GM21786 (cell line): ENCODE measurements at regions not wholly inside any gene's neighbourhood (a gene's known extent, or its start where the extent isn't known, plus 50 kb on each side); places are given as distances from the start of the nearest gene placed in this dataset.

Experiments used
- ATAC-seq: cut with Tn5 transposase; IDR thresholded peaks from one replicate; pipeline ENCODE4 v1.9.1; 2021; ENCODE audit not compliant: unreplicated experiment

DNA sequence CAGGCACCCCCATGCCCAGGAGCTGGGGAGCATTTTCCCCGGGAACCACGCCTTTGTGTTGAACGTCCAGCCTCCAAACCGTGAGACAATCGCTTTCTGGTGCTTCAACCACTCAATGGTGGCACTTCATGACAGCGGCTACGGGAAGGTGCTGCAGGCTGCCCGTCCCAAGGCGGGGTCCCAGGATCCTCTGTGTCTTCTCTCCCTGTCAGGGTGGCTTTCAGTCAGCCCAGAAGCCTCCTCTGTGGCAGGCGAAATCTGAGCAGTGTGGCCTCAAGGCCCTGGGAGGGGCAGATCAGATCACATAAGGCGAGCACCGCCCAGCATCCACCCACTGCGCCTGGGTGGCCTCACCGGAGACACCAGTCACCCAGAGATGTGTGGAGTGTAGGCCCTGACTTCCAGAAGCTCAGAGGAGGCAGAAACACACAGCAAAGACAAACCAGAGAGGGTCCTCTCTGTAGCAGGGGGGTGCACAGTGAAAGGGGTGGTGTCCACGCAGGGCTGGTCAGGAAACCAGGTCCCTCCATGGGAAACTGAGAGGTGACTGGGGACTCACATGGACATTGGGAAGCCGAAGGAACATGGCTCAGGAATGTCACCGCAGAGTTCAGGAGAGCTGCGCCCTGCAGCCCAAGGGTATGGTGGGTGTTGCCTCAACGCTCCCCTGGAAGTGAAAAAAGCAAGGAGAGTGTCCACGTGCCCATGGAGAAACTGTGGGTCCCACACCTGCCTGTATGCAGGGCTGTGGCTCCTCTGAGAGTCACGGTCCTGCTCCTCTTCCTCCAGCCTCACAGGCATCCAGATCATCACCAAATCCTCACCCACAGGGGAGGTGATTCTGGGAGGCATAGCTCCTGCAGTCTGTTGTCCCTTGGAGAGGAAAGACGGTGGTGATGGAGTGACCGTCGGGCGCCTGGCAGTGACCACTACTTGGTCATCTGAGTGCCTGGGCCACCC lies 1420.7 kb downstream of the TBC1D22A start:
- ATAC-seq, result no peak

DNA sequence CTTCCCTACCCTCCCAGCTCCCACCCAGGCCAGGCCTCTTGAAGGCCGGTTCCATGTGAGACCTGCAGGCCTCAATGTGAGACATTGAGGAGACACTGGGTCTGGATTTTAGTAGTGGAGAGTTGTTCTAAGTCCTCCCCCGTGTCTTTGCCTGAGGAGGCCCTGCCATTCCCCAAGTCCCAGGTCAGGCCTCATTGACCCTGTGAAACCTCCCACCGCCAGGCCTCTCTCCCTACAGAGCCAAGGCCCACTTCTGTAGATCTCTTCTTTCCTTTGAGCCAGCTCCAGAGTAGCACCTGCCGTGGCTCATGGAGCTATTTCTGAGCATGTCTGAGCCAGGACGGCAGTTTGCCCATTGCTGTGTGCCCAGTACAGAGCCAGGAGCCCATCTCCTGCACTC lies 1419.6 kb downstream of the TBC1D22A start:
- ATAC-seq, result no peak

DNA sequence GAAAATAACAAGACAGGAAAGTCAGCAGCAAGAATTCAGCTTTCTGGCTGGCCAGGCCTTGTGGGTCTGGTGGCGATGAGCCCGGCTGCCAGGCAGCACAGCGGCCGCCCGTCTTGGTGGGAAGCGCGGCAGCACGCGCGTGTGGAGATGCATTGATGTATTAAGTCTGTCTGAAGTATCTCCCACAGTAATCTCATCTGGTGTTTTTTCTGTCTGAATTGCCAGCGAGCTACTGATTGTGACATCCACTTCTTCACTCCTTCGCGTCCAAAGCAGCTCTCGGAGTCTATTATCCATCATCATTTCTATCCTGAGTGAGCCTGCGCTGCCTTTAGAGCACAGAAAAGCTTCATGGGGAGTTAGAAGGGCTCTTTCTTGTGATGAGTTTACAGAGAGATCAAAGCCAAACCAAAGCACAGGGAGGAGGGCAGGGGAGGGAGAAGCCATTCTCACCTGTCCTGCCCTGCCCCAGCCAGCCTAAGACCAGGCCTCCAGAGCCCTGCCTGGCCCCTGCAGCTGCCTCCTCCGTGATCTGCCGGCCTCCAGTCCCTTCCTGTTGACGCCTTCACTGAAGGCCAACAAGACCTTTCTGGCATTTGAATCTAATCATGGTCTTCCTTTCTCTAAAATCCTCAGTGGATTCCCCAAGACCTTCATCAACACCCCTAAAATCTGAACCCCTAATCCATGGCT lies 1419.0 kb downstream of the TBC1D22A start:
- no peak for ATAC-seq

DNA sequence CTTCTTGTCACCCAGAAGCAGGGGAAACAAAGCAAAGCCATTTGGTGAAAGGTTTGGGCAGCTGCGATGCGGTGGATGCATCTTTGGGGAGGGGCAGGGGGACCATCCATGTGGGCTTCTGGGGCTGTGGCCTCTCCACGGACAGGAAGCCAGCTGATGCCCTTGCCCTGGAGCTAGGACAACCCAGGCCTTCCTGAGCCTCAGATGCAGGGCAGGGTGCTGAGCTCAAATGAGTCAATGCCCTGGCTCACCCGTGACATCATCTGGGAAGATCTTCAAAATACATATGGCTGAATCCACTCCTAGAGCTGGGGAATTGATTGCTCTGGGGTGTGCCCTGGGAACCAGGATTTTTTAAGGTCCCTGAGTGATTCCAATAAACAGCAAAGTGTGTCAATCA lies 1418.2 kb downstream of the TBC1D22A start:
- no peak for ATAC-seq

DNA sequence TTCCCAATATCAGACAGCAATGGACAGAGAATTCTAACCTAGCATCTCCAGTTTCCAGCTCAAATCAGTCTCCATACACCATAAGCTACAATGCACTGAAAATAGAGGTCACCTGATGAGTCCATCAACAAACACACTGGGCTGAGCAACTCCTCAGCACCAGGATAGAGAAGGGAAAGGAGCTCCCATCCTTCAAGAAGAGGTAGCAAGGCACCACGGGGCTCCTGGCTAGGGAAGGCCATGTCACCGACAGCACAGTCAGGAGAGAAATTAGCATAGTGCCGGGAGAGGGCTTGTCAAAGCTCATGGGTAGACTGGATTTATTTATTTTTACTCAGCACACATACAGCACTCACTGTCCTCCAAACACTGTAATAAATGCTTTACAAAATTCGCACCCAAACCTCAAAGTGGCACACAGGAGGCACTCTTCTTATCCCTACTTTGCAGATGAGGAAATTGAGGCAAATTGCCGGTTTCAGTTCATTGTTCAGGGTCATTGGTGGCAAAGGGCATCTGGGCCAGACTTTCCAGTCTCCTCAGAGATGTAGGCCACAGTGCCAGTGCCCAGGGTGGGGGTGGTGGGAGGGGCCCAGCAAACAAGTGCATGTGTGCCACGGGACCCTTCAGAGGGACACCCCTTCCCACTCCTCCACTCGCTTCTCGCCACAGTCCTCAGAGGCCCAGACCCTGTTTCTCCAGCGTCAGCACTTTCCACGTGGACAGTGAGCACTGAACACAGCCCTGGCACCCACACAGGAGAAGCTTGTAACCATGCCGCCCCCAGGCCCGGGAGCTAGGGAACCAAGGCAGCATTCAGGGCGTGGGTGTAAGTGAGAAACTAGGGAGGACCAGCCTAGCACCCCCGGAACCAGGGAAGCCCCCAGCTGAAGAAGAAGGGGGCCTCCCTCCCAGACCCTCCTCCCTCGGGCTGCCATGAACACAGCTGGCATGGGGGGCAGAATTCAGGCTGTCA lies 1417.4 kb downstream of the TBC1D22A start:
- ATAC-seq, result no peak

DNA sequence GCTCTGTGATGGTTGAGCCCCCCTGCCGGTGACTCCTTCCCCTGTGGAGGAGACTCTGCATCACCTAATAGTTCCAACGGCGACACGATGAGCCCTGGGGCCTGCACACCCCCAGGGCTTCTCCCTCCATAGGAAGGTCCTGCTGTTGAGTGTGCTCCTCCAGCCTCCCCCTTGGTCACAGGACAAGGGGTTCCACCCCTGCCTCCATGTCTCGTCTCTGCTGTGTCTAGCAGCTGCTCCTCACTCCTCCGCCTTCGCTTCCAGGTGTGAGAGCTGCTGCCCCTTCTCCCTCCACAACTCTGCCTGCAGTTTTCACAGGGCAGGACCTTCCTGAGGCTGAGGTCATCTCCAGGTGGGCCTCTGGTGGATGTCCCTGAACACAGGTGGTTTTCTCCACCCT lies 1416.1 kb downstream of the TBC1D22A start:
- no peak for ATAC-seq

DNA sequence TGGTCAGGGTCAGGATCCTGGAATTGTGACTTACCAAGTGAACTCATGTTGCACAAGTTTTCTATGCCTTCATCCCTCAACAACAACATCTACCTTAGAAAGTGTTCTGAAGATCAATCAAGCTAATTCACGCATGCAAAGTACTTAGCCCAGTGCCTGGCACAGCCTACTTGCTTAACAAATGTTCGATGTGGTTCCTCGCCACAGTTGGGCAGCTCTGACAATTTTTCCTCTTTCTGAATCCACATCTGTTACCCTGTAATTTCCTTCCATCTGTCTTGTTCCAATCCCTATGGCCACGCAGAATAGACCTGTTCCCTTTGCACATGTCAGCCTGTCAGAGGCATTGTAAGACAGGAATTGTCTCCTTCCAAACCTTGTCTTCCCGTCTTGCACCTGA lies 1415.2 kb downstream of the TBC1D22A start:
- ATAC-seq, result no peak

DNA sequence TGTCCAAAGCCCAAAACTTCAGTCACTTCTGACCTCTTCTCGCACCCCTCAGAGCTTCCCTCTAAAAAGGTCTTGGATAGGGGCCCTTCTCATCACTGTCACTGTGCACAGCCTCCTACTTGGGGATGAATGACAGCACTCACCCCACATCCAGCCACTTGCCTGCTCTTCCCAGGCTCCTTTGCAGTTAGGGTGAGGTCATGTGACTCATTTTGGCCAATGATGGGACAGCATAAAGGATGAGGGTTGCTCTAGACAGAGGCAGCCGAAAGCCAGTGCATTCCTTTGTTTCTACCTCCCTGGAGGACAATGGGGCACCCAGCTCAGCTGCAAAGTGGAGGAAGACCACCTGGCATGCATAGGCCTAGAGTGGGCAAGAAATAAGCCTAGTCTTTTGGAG lies 1413.3 kb downstream of the TBC1D22A start:
- no peak for ATAC-seq

DNA sequence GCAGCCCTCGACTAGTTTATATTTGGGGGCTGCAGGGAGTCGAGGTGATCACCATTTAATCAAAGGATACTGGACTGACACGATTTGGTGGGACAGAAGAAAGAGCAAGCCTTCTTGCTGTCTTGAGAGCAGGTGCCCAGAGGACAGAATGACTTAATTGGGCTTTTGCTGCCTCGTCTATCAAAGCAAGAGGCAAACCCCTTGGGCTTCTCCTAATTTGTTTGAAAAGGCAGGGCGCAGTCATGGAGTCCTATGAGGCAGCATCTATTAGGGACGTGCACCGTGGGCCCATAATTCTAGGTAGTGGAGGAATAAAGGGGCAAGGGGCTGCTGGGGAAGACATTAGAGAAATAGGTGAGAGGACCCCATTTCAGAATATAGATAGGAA lies 1411.3 kb downstream of the TBC1D22A start:
- ATAC-seq, result no peak

DNA sequence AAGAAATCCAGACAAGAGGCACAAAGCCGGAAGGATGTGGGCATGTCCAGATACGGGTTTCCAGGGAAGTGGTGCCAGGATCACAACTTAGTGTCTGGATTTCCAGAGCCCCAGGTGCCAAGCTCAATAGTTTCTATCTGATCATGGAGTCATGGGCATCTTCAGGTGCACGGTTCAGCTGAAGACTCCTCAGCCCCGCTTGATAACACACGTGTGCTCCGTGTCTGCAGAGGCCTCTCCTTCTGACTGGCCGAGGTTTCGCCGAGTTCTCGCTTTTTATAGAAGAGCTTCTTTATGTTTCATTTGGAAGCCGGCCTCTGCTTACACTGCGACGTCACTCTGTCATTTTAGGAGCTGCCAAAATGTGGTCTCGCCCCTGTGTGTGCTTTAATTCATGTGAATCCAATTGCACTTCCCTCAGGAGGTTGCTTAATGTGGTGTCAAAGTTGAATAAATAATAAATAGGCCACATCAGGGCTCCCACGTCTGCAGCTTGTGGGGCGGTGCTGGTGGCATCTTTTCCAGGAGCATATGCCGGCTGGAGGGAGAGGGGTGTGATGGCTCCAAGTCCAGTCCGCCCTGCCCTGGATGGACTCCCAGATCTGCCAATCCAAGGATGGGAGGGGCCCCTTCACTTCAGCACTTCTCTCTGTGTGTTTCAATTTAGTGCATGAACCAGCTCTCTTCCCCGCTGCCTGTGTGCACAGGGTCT lies 1410.8 kb downstream of the TBC1D22A start:
- ATAC-seq, result no peak

DNA sequence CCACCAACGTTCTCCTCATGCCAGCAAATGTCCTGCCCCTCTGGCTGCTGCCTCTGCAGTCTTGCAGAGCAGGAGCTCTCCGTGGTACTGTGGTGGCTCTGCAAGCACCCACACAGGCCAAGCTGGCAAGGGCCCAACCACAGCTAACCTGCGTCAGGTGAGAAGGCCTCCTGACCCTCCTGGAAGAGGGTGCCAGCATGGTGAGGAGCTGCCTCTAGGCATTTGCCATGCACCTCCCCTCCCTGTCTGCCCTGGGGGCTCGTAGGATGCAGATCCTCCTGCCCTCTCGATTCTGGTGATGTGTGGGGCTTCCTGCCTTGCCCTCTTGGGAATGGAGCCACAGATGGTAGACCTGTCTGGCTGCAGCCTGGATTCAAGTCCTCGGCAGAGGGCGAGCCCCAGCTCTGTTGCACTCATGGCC lies 1408.8 kb downstream of the TBC1D22A start:
- no peak for ATAC-seq

DNA sequence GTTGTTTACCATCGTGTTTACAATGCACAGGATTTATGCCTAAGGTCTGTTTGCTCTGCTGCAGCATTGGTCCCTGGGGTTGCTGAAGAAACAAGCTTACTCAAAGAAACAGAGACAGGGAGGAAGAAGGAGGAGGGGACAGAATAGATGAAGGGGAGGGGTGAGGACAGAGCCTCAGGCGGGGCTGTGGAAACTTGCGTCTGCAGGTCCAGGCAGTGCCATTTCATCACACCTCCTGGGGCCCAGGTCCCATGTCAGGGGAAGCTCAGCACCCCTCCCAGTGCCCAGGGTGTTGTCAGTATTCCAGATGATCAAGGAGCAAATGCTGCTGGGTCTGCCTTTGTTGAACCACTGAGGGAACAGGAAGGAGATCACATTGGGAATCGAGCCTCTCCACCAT lies 1406.8 kb downstream of the TBC1D22A start:
- no peak for ATAC-seq

DNA sequence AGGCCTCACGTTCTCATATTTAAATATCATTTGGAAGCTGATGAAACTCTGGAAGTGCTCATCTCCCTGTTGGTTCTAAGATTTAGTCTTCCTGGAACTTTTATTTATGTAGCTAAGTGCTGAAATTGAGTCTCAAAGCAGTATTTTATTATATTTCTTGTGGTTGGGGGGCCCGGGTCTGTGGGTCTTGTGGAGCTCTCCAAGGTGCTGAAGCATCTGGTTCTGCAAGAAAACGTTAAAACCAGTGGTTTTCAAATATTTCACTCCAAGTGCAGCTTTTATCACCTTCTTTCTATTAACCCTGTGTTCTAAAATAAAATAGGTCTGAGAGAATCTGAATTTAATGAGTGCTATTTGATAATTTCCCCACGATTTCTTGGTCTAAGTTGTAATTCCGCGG lies 1404.8 kb downstream of the TBC1D22A start:
- ATAC-seq, result no peak

DNA sequence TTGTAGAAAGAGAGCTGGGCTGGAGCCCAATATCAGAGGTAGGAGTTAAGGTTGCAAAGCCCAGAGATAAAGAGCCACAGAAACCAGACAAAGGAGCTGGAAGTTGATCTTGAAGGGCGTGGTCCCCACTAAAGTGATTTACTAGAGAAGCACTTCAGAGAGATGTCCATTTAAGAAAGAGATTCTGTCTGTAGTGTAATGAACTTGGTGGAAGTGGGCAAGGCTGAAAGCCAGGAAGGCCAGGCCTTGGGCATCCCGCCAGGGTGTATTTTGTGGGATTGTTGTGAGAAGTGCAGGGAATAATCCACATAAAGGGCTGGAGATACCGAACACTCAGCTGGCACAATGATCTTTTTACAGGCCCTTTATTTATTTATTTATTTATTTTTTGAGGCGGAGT lies 1398.8 kb downstream of the TBC1D22A start:
- ATAC-seq, result no peak

DNA sequence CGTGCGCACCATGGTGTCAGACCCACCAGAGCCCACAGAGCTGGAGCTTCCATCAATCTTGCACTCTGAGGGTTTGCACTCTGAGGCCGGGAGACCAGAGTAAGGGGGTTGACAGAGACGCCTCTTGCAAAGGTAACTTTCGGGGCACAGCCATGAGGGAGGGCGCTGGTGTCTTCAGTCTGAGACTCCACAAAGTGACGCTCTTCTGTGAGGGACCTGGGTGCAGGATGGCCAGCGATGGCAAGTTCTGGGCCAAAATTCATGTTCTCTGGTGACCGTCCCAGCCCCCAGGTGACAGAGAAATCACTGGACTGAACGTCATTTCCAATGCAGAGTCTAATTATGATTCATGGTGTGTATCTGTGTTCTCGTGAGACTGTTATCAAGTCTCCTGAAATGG lies 1395.2 kb downstream of the TBC1D22A start:
- ATAC-seq, result no peak

DNA sequence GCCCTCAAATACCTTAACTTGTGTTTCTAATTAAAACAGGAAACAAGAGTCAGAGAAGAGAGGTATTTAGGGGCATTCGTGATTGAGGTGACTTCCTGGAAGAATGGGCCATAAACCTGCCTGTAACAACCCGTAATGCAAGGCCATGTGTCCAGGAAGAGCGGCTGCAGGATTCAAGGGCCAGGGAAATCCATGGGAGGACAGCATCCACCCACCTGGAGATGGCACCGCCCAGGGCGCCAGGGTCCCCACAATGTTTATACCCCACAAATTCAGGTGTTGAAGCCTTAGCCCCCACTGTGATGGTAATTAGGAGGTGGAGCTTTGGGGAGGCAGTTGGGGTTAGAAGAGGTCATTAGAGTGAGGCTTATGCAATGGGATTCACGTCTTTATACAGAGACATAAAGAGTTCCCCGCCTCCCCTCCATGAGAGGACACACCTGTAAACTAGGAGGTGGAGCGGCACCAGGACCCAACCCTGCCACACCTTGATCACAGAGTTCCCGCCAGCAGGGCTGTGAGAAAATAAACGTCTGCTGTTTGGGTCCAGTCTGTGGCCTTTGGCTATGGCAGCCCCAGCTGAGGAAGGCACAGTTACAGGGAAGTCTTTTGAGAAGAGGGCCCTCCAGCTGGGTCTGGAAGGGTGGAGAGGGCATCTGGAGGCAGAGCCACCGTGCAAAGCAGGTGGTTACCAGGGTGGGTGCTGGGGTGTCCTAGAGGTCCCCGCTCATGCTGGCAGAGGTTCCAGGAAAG lies 1394.3 kb downstream of the TBC1D22A start:
- ATAC-seq, result no peak

DNA sequence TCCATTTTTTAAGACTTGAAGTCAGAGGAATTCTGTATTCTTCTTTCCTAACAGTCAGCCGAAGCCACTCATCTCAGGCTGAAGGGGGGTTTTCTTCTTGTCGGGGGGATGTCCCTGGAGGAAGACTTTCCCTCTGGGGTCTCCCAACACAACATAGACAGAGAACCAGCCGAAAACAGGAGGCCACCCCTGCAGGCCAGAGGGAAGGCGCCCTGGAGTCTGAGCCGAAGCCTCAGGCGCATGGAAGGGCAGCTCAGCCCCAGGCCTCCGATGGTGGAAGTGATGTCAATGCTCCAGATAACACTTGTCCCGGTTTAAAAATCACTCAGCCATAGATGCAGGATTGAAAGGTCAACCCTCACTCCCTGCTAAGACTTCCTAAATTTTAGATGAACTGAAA lies 1393.0 kb downstream of the TBC1D22A start:
- no peak for ATAC-seq

DNA sequence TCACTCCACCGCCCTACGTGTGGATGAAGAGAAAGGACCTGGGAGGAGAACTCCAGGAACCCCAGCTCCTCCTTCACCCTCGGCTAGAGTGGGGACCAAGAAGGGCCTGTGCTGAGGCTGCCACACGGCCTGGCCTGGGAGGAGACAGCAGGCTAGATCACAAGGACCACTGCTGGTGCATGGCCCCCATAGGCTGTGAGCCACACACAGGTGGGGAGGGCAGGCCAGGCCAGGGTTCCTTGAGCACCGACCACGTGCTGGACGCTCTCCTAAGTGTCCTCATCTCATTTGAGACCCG lies 1392.4 kb downstream of the TBC1D22A start:
- ATAC-seq, result no peak

DNA sequence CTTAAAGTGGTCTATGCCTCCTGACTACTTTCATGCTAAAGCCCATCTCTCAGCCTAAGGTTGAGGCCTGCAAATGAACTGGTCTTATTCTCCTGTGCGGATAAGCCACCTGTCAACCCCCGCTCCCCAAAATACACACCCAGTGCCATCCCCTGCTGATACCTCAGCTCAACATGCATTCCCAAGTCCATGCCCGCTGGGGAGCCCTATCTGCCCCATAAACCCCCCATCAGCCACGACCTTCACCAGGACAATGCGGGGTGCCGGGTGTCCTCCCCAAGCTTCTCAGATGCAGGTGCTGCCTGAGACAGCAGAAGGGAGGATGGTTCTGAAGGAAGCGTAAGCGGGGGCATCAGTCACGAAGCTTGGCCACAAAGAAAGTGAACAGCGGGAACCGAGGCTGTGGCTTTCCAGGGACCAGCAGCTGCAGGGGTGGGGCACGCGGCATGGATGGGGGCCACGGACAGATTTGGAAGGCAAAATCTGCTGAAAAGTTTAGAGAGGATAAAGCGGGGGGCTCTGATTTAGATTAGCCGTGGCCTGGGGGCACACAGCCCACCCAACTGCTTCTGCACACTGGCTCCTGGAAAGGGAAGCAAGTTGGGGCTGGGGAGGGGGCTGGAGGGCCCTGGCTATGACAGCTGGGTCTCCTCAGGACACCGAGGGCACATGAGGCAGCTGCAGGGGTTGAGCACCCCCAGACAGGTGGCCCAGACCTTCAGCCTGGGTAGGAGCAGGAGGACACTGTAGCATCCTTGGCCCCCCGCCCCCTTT lies 1391.9 kb downstream of the TBC1D22A start:
- no peak for ATAC-seq
